ENCODE measurements at regions not wholly inside any gene's neighbourhood (a gene's known extent, or its start where the extent isn't known, plus 50 kb on each side); places are given as distances from the start of the nearest gene placed in this dataset.

GRCh38 chr18:47512056-47512455 is 260.6 kb upstream of the SKOR2 start:
- Histone ChIP-seq H3K36me3 (no peaks in the 10 kb centered on the region), H3K9me3 (no peaks in the 10 kb centered on the region), H3K4me3 (no peak overlapping the region), H3K27me3 (no peaks in the 10 kb centered on the region), H3K4me1 (no peaks in the 10 kb centered on the region), H3K27ac (no peak overlapping the region)
- TF ChIP-seq CTCF (IDR thresholded peaks at IDR 0.05) (no peak), EP300 (IDR thresholded peaks at IDR 0.05) (no peak), POLR2A (IDR thresholded peaks at IDR 0.05) (no peak), POLR2AphosphoS5 (IDR thresholded peaks at IDR 0.05) (no peak)
- DNase-seq (ENCODE audit: low spot score in 2 of 2): no peak
- 65% methylated on average over 6 of the region's 6 CpGs for WGBS

GRCh38 chr18:47510831-47511230 is 259.4 kb upstream of the SKOR2 start:
- Histone ChIP-seq H3K27me3 (no peaks in the 10 kb centered on the region), H3K27ac (no peak overlapping the region), H3K4me3 (no peak overlapping the region), H3K9me3 (no peaks in the 10 kb centered on the region), H3K36me3 (no peaks in the 10 kb centered on the region), H3K4me1 (no peaks in the 10 kb centered on the region)
- TF ChIP-seq CTCF (IDR thresholded peaks at IDR 0.05) (no peak), EP300 (IDR thresholded peaks at IDR 0.05) (no peak), POLR2A (IDR thresholded peaks at IDR 0.05) (no peak), POLR2AphosphoS5 (IDR thresholded peaks at IDR 0.05) (no peak)
- DNase-seq (ENCODE audit: low spot score in 2 of 2): no peak
- 89% methylated on average over 3 of the region's 4 CpGs for WGBS

- no peak overlapping the region for H3K27ac ChIP-seq
- H3K4me1 ChIP-seq: no peaks in the 10 kb centered on the region
- no peak for TF ChIP-seq POLR2AphosphoS5 (IDR thresholded peaks at IDR 0.05)
- DNase-seq (ENCODE audit: low spot score in 2 of 2): no peak
- 79% methylated on average over 3 of the region's 3 CpGs for WGBS
- no peaks in the 10 kb centered on the region for H3K36me3 ChIP-seq
- H3K27me3 ChIP-seq: no peaks in the 10 kb centered on the region
- no peak overlapping the region for H3K4me3 ChIP-seq
- no peaks in the 10 kb centered on the region for H3K9me3 ChIP-seq
Measured at GRCh38 chr18:47507651-47508050, 256.2 kb upstream of the SKOR2 start.

GRCh38 chr18:47506897-47507296 is 255.4 kb upstream of the SKOR2 start:
- Histone ChIP-seq H3K9me3 (no peaks in the 10 kb centered on the region), H3K27me3 (no peaks in the 10 kb centered on the region), H3K36me3 (no peaks in the 10 kb centered on the region), H3K4me1 (no peaks in the 10 kb centered on the region), H3K27ac (no peak overlapping the region), H3K4me3 (no peak overlapping the region)
- TF ChIP-seq POLR2AphosphoS5 (IDR thresholded peaks at IDR 0.05): no peak
- no peak for TF ChIP-seq EP300 (IDR thresholded peaks at IDR 0.05)
- no peak for TF ChIP-seq CTCF (IDR thresholded peaks at IDR 0.05)
- no peak for TF ChIP-seq POLR2A (IDR thresholded peaks at IDR 0.05)
- DNase-seq (ENCODE audit: low spot score in 2 of 2): no peak
- 49% methylated on average over 7 of the region's 7 CpGs for WGBS

- Histone ChIP-seq H3K36me3 (no peaks in the 10 kb centered on the region), H3K27me3 (no peaks in the 10 kb centered on the region), H3K27ac (no peak overlapping the region), H3K9me3 (no peaks in the 10 kb centered on the region), H3K4me1 (no peaks in the 10 kb centered on the region), H3K4me3 (no peak overlapping the region)
- TF ChIP-seq CTCF (IDR thresholded peaks at IDR 0.05) (no peak), EP300 (IDR thresholded peaks at IDR 0.05) (no peak), POLR2A (IDR thresholded peaks at IDR 0.05) (no peak), POLR2AphosphoS5 (IDR thresholded peaks at IDR 0.05) (no peak)
- no peak for DNase-seq (ENCODE audit: low spot score in 2 of 2)
- WGBS: 28% methylated on average over 6 of the region's 6 CpGs
Measured at GRCh38 chr18:47501946-47502345, 250.5 kb upstream of the SKOR2 start.

- Histone ChIP-seq H3K9me3 (no peaks in the 10 kb centered on the region), H3K36me3 (no peaks in the 10 kb centered on the region), H3K27ac (no peak overlapping the region), H3K4me3 (no peak overlapping the region), H3K27me3 (no peaks in the 10 kb centered on the region), H3K4me1 (no peaks in the 10 kb centered on the region)
- WGBS: 42% methylated on average over 2 of the region's 2 CpGs
- no peak for TF ChIP-seq POLR2A (IDR thresholded peaks at IDR 0.05)
- no peak for TF ChIP-seq CTCF (IDR thresholded peaks at IDR 0.05)
- TF ChIP-seq POLR2AphosphoS5 (IDR thresholded peaks at IDR 0.05): no peak
- TF ChIP-seq EP300 (IDR thresholded peaks at IDR 0.05): no peak
- DNase-seq (ENCODE audit: low spot score in 2 of 2): no peak
Measured at GRCh38 chr18:47500930-47501329, 249.5 kb upstream of the SKOR2 start.
